ENCODE measurements at regions not wholly inside any gene's neighbourhood (a gene's known extent, or its start where the extent isn't known, plus 50 kb on each side); places are given as distances from the start of the nearest gene placed in this dataset.

GRCh38 chr14:42172304-42172703, 565.6 kb downstream of the LRFN5 start:
- no peak overlapping the region for H3K27ac ChIP-seq (ENCODE audit: insufficient read depth, low read length)
- no peaks in the 10 kb centered on the region for H3K36me3 ChIP-seq (ENCODE audit: control insufficient read depth, insufficient read depth, low read length)
- no peaks in the 10 kb centered on the region for H3K4me1 ChIP-seq (ENCODE audit: control insufficient read depth, extremely low read depth, insufficient read depth, low read length)
- TF ChIP-seq EZH2 (IDR thresholded peaks at IDR 0.05; ENCODE audit: low read length, missing control alignments) (no peak), CTCF (conservative IDR thresholded peaks at IDR 0.05 in 1 of 2, IDR thresholded peaks at IDR 0.05 in 1 of 2; ENCODE audit: low read depth in 1 of 2, low read length in 2 of 2) (no peak)
- DNase-seq (ENCODE audit: low read depth in 2 of 2), result no peak
- no peaks in the 10 kb centered on the region for H3K27me3 ChIP-seq (ENCODE audit: control insufficient read depth, insufficient read depth, low read length)
- H3K4me2 ChIP-seq (ENCODE audit: extremely low read depth, insufficient read depth, low read length), result no peak overlapping the region
- no peak overlapping the region for H3K4me3 ChIP-seq (replicated peaks in 1 of 4; ENCODE audit: control extremely low read depth in 1 of 4, insufficient read depth in 1 of 4, low read depth in 3 of 4, low read length in 4 of 4)
- H3K9ac ChIP-seq (ENCODE audit: insufficient read depth, low read length), result no peak overlapping the region
- H3K9me3 ChIP-seq (ENCODE audit: control insufficient read depth, insufficient read depth, low read depth, low read length), result no peaks in the 10 kb centered on the region
- no peaks in the 10 kb centered on the region for H3K79me2 ChIP-seq (ENCODE audit: control insufficient read depth, insufficient read depth, low read length)
- no peak overlapping the region for H2AFZ ChIP-seq (ENCODE audit: low read length)
- H4K20me1 ChIP-seq (ENCODE audit: control insufficient read depth, extremely low read depth, insufficient read depth, low read length), result no peaks in the 10 kb centered on the region

- Histone ChIP-seq H3K4me2 (ENCODE audit: extremely low read depth, insufficient read depth, low read length) (no peak overlapping the region), H3K36me3 (ENCODE audit: control insufficient read depth, insufficient read depth, low read length) (no peaks in the 10 kb centered on the region), H3K27ac (ENCODE audit: insufficient read depth, low read length) (no peak overlapping the region), H3K27me3 (ENCODE audit: control insufficient read depth, insufficient read depth, low read length) (no peaks in the 10 kb centered on the region), H2AFZ (ENCODE audit: low read length) (no peak overlapping the region), H4K20me1 (ENCODE audit: control insufficient read depth, extremely low read depth, insufficient read depth, low read length) (no peaks in the 10 kb centered on the region), H3K4me3 (replicated peaks in 1 of 4; ENCODE audit: control extremely low read depth in 1 of 4, insufficient read depth in 1 of 4, low read depth in 3 of 4, low read length in 4 of 4) (no peak overlapping the region), H3K79me2 (ENCODE audit: control insufficient read depth, insufficient read depth, low read length) (no peaks in the 10 kb centered on the region), H3K9ac (ENCODE audit: insufficient read depth, low read length) (no peak overlapping the region), H3K4me1 (ENCODE audit: control insufficient read depth, extremely low read depth, insufficient read depth, low read length) (no peaks in the 10 kb centered on the region), H3K9me3 (ENCODE audit: control insufficient read depth, insufficient read depth, low read depth, low read length) (no peaks in the 10 kb centered on the region)
- TF ChIP-seq EZH2 (IDR thresholded peaks at IDR 0.05; ENCODE audit: low read length, missing control alignments), result no peak
- TF ChIP-seq CTCF (conservative IDR thresholded peaks at IDR 0.05 in 1 of 2, IDR thresholded peaks at IDR 0.05 in 1 of 2; ENCODE audit: low read depth in 1 of 2, low read length in 2 of 2), result no peak
- DNase-seq (ENCODE audit: low read depth in 2 of 2), result no peak
Measured at GRCh38 chr14:42163136-42163535, 556.5 kb downstream of the LRFN5 start.

GRCh38 chr14:42159138-42159537, 552.5 kb downstream of the LRFN5 start:
- Histone ChIP-seq H3K79me2 (ENCODE audit: control insufficient read depth, insufficient read depth, low read length) (no peaks in the 10 kb centered on the region), H3K4me1 (ENCODE audit: control insufficient read depth, extremely low read depth, insufficient read depth, low read length) (no peaks in the 10 kb centered on the region), H4K20me1 (ENCODE audit: control insufficient read depth, extremely low read depth, insufficient read depth, low read length) (no peaks in the 10 kb centered on the region), H3K36me3 (ENCODE audit: control insufficient read depth, insufficient read depth, low read length) (no peaks in the 10 kb centered on the region), H3K27ac (ENCODE audit: insufficient read depth, low read length) (no peak overlapping the region), H3K4me3 (replicated peaks in 1 of 4; ENCODE audit: control extremely low read depth in 1 of 4, insufficient read depth in 1 of 4, low read depth in 3 of 4, low read length in 4 of 4) (no peak overlapping the region), H3K4me2 (ENCODE audit: extremely low read depth, insufficient read depth, low read length) (no peak overlapping the region), H3K27me3 (ENCODE audit: control insufficient read depth, insufficient read depth, low read length) (no peaks in the 10 kb centered on the region), H3K9ac (ENCODE audit: insufficient read depth, low read length) (no peak overlapping the region), H3K9me3 (ENCODE audit: control insufficient read depth, insufficient read depth, low read depth, low read length) (no peaks in the 10 kb centered on the region), H2AFZ (ENCODE audit: low read length) (no peak overlapping the region)
- DNase-seq (ENCODE audit: low read depth in 2 of 2), result no peak
- TF ChIP-seq CTCF (conservative IDR thresholded peaks at IDR 0.05 in 1 of 2, IDR thresholded peaks at IDR 0.05 in 1 of 2; ENCODE audit: low read depth in 1 of 2, low read length in 2 of 2), result no peak
- no peak for TF ChIP-seq EZH2 (IDR thresholded peaks at IDR 0.05; ENCODE audit: low read length, missing control alignments)
